ENCODE measurements at regions not wholly inside any gene's neighbourhood (a gene's known extent, or its start where the extent isn't known, plus 50 kb on each side); places are given as distances from the start of the nearest gene placed in this dataset.
"Not testable (repeated sequence)": the region's sequence is repeated elsewhere in the genome, so short reads cannot be mapped to it uniquely, and the experiment has no call there.

DNA sequence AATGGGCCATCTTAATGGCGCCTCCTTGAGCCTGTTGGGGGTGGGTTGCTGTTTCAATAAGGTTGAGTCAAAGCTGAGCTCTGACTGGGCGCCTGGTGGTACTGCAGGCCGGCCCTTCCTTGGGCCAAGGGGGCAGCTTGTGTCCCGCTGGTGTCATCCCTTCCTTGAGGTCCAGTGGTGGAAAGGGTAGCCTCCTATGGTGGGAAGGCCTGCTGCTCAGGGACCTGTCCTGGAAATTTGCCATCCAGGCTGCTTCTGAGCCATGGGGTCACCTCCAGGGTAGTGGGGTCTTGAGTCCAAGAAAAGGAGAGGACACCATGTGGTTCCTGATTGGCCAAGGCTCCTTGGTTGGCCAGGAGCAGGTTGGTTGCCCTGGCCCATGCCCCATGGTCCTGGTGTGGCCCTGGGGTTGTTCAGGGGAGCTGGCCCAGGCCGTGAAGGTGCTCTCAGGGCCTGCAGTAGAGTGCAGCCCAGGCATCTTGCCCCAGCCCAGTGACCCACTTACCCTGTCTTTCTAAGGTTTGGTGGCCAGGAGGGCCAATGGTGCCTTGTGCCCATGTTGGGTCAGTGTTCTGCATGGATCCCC lies 188.7 kb downstream of the UBE3A start:
- no peak for DNase-seq

DNA sequence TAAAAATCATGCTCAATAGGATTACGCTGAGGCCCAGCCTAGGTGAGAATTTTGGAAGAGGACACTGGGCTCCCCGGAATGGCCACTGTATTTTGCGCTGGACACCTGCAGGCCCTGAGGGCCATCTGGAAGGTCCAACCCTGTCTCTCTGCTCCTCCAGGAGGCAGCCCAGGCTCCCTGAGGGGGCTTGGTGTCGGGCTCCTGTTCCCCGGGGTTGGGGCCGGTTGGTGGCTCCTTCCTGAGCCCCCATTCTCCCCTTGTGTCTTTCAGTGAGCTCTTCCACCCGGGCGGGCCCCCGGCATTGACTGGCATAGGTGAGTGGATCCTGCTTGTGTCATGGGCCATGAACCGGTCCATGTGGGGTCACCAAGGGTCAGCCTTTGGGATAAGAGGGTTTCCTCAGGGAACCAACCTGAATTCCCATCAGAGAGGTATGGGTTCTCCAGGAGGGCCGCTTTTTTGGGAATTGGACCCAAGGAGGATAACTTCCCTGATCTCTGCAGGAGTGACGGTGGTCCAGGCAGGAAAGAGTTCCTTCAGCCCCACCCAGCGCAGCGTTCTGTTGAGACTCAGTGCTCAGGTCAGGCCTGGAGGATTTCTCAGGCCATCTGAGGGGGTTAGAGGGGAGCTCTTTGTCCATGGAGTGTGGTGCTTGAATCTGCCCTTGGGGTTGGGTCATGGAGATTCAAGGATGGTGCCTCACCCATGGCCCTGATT lies 187.8 kb downstream of the UBE3A start:
- DNase-seq, result no peak

DNA sequence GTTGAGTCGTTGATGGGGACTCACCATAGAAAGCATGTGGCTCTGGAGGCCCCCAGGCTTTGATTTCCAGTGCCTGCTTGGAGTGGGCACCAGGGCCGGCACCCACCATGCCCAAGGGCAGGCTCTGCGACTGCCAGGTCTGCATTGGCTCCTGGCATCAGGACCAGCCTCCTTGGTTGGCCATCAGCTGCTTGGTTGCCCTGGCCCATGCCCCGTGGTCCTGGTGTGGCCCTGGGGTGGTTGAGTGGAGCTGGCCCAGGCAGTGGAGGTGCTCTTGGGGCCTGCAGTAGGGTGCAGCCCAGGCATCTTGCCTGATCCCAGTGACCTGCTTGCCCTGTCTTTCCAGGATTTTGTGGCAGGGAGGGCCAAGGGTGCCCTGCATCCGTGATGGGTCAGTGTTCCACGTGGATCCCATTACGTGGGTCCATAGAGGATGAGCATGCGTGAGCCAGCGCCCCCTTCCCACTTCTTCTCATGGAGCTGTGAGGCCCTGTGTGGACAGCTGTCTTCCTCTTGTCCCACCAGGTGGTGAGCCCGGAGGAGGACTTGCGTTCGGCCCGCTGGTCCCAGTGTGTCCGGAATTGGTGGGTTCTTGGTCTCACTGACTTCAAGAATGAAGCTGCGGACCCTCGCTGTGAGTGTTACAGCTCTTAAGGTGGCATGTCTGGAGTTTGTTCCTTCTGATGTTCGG lies 187.0 kb downstream of the UBE3A start:
- no peak for DNase-seq

DNA sequence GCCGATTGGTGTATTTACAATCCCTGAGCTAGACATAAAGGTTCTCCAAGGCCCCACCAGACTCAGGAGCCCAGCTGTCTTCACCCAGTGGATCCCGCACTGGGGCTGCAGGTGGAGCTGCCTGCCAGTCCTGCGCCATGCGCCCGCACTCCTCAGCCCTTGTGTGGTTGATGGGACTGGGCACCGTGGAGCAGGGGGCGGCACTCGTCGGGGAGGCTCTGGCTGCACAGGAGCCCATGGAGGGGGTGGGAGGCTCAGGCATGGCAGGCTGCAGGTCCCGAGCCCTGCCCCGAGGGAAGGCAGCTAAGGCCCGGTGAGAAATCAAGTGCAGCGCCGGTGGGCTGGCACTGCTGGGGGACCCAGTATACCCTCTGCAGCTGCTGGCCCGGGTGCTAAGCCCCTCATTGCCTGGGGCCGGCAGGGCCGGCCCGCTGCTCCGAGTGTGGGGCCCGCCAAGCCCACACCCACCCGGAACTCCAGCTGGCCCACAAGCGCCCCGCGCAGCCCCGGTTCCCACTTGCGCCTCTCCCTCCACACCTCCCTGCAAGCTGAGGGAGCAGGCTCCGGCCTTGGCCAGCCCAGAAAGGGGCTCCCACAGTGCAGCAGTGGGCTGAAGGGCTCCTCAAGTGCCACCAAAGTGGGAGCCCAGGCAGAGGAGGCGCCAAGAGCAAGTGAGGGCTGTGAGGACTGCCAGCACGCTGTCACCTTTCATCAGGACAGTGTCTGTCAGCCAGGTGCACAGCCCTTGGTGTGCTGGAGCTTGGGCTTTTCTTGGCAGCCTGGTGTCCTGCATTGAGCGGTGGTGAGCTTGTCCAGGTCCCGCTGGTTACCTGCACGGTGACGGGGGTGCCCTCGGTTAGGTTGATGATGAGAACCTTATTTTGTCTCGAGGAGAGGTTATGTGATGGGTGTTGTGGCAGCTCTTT lies 185.5 kb downstream of the UBE3A start:
- DNase-seq, result not testable (repeated sequence)

DNA sequence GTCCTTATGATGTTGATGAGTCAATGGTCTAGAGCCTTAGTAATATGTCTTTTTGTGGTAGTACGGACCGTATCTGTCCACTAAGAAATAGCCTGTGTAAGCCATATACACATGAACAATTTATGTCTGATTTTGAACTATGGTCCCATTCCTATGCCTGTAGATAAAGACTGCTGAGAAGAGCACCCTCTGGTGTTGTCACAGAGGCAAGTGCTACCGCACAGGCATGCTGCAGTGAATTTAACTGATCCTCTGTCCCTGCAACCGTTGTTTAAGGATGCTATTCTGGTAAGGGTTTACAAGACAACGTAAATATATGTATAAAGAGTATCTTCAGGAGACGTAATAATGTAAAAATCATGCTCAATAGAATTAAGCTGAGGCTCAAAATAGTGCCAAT lies 170.7 kb downstream of the UBE3A start:
- DNase-seq, result no peak
